ENCODE measurements at regions not wholly inside any gene's neighbourhood (a gene's known extent, or its start where the extent isn't known, plus 50 kb on each side); places are given as distances from the start of the nearest gene placed in this dataset.

GRCh38 chr3:139123377-139124095 lies 78.8 kb upstream of the PRR23C start:
- TF ChIP-seq POLR2A (IDR thresholded peaks at IDR 0.05; ENCODE audit: low read depth, low read length) (no peak), CTCF (conservative IDR thresholded peaks at IDR 0.05; ENCODE audit: low read depth, low read length) (no peak), USF2 (IDR thresholded peaks at IDR 0.05; ENCODE audit: low read depth, low read length) (no peak), CEBPB (IDR thresholded peaks at IDR 0.05; ENCODE audit: low read depth, low read length) (no peak)

All from IMR-90 (cell line).